DLD1 (cell line): ENCODE measurements at regions not wholly inside any gene's neighbourhood (a gene's known extent, or its start where the extent isn't known, plus 50 kb on each side); places are given as distances from the start of the nearest gene placed in this dataset.

Experiments
- in situ Hi-C: cut with HindIII; loops from 2 replicates; pipeline ENCODE4 v1.10.0; 2017; ENCODE audit warnings: low sequenced_read_pairs

DNA sequence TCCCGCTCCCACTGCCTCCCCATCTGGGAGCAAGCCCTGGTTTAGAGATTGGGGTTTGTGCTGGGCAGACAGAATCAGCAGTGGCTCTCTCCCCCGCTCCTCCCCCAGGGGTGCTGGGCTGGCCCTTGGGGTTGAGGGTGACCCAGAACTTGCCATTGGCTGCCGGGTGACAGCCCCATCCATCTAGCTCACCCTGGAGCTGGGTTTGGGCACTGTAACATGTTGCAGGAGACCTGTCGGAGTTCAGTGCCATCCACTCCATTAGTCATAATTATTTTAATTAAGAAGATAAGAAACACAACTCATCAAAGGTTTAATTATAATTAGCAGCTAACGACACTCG is 111.4 kb upstream of the OTOS start:
- in situ Hi-C loops: no loop called here

DNA sequence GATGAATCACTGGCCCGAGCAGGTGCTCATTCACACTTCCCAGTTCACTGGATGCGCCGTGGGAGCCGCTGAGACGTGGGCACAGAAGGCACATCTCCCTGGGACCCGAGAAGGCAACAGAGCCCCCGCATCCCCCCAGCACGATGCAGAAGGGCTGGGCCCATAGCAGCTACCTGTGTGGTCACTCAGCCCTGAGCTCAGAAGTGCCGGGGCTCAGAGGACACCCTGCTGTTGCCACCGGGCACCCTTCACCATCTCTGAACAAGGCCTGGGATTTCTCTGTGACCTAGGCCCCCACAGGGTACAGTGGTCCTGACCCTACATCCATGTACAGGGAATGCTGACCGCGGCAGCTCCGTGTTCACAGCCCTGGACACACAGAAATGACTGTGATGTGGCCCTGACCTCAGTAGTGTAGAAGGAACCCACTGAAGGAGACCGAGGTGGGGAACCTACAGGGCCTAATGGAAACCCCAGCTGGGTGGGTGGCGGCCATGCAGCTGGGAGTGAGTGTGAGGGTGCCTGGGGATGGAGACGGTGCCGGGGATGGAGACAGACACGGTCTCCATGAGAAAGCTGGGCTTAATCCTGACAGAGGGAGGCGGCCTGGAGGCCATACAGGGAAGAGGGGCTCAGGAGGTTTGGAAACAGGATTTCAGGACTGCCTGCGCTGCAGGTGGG is 111.9 kb upstream of the OTOS start:
- in situ Hi-C loops: no loop called here

DNA sequence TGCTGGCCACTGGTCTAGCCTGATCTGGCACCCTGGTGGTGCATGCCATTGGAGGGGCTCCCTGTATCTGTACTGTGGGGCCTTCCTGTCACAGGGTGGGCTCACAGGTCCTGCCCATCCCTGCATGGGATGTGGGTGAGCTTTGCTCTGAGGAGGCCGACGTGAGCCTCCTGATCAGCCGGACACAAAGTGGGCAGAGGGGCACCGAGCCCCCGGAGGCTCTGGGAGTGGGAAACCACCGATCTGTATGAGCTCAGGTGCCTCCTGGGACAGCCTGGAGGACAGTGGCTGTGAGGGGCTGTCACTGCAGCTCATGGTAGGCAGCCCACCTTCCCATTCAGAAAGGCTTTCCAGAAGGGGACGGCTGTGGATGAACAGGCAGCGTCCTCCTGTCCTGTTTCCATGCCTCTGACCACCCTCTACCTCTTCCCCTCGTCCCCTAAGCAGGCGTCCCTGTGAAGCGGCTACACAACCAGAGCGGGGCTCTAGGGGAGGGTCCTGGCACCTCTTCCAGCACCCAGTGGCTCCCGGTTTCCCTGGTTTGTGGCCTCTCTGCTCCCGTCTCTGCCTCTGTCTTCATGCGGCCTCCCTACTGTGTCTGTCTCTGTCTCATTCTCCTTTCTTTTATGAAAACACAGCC is 112.5 kb upstream of the OTOS start:
- in situ Hi-C loops: no loop called here

DNA sequence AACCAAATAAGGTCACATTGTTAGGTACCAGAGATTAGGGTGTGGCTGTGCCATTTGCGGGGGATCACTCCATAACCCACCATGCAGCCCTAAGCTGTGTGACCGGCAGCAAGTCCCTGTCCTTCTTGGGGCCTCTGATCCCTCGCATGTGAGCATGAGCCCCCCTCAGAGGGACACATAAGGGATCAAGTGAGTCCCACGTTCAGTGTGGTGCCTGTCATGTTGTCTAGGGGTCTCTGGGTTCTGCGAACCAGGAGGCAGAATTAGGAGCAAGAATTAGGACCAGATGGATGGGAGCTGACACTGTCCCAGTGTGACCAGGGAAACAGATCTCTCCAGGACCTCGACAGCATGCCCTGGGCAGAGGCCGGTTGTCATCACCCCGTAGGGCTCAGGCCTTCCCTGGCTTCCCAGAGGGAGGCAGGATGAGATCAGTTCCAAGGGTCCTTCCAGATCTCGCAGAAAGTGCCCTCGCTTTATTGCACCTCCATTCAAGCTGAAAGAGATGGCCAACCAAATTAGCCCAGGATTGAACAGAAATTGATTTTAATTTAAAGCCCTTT is 113.2 kb upstream of the OTOS start:
- in situ Hi-C loops: no loop called here

DNA sequence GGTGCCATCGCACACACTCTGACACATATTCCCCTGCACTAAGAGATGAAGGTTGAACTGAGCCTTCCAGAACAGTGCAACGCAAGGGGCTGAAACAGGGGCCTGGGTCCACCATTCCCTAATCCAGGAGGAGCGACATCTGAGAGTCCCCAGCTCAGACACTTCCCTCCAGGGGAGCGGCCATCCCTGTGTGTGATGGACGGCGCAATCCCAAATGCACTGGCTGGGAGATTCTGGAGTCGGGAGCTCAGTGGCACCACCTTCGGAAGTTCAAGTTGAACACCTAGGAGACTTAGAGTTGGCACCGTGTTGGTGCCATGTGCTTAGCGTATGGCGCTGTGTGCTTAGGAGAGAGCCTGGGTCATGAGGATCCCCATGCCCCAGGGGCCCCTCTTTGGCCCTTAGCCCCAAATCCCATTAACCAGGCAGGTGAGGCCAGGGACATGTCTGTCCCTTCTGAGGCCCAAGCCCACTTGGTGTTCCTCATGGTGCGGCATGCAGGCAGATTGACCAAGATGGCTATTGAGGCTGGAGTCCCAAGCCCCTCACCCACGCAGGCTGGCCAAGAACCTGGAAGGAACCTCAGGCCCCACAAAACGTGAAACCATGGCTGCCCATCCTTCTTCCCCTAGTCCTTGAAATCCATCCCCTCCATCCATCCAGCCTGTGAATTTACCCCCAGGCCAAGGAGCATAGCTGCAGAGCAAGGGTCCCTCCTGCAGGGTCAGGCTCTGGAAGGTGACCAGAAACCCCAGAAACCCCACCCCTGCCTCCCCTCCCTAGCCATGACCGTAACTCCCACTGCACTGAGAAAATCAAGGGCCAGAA is 114.1 kb upstream of the OTOS start:
- in situ Hi-C loops: no loop called here

DNA sequence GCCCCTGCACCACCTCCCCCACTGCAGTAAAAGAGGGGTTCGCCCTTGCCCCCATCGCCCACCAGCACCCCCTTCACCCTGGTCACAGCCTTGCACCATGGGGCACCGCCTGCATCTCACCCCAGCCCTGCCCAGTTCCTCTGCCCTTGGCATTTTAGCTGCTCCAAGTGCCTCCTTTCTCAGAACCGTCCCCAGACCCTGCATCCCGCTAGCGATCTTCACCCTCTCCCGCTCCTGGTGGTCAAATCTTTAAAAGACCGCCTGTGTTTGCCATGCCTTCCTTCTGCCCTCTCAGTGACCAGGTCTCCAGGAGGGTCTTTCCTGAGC is 114.7 kb upstream of the OTOS start:
- in situ Hi-C loops: no loop called here

DNA sequence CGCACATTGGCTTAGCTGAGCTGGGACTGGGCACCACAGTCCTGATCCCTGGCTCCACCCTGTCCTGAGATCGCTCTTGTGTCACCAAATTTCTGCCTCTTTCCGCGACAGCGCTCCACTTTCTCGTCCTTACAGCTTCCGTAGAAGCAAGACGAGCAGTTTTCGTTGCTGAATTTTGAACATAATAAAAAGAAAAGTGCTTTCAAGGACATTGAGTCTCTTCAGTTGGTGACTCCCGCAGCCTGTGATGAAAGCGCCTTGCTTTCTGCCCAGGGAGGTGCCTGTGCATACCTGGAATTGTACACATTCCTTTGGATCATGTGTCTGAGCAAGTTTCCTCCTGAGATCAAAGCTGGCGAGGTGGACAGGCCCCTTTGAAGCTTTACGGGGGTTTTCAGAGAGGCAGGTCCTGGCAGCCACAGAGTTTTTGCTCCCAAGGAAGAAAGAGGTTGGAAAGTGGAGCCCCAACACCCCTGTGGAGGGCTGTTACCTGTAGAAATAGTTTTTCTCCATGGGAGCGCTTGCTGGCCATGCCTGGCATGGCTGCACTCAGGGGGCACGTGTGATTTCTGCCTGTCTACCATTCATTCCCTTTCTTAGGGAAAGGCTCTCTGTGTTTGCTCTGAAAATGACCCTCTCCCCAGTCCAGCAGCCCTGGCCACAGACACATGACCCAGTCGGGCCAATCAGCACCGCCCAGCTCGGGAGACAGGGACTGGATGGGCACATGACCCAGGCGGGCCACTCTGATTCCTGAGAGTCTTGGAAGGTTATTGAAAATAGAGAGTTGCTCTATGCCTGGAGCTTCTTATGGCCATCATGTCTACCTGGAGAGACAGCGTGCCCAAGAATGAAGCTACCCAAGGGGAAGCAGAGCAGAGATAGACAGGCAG is 115.6 kb upstream of the OTOS start:
- in situ Hi-C loops: no loop called here

DNA sequence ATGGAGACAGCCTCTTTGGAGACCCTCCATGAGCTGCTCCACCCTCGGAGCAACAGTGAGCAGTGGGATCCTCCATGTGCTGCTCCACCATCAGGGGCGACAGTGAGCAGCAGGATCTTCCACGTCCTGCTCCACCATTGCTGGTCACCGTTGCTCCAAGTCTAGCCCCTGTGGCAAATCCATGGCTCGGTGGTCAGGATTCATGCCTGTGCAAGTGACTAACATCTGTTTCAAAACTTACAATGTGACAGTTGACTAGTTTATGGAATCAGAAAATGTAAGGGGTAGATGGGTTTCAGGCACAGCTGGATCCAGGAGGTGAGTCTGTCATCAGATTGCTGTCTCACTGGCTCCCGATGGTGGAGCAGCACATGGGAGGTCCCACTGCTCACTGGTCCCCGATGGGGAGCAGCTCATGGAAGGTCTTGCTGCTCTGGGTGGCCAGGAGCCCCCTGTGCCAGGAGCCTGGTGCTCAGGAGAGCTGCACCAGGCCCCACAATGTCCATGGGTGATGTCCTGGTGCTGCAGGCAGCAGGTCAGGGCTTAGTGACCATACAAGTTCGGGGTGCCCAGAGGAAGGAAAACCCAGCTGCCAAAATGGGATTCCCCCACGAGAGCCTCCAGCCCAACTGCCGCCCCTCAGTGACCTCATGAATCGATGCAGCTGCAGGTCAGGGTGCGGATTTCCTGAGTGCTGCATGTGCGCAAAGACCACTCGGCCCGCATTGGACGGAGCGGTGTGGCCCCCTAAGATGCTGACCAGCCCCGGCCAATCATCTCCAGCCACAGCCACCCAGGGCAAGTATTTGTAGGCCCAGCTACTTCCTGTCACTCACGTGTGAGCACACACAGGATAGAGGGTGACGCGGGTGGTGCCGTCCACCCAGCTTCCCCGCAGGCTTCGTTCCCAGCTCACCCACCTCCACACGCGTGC is 116.5 kb upstream of the OTOS start:
- in situ Hi-C loops: no loop called here

DNA sequence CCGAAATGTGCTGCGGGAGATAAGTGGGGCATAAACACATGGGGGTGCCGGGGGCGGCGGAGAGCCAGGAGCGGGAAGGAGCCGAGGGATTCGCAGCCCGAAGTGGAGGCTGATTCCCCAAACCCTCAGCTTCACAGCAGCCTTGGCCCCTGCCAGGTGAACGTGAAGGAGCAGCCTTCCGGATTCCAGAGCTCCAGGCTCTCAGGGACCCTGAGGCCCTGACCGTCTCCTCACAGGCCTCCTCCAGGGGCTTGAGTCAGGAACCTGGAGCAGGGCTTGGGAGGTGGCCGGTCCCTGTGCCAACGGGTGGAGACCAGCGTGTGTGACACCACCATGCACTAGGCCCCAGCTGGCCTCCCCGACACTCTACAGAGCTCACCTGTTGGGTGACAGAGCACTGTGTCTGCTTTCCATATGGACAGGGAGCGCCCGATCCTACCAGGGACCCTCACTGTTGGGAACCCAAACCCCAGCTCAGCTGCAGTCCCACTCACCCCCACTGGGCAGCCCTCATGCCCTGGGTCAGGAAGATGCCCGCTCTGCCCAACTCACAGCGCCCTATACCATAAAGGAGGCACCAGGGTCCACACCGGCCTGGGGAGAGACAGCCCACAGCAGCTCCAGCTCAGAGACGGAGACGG is 117.6 kb upstream of the OTOS start:
- in situ Hi-C loops: no loop called here

DNA sequence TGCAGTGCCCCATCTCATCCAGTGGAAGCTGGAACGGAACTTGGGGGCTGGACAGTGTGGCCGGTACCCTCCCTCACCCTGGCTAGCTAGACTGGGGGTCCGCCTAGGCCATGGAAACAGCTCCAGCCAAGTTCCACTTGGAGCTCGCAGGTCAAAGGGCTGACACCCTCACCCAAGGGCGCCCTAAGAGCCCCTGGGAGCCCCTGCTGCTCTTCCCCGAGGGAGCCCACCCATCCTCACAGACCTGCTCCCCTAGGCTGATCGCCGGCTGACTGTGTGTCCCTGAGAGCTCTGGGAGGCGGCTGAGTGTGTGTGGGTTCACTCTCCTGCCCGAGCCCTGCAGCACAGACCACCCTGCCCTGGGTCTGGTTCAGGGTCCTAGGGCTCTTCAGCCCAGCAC is 118.2 kb upstream of the OTOS start:
- in situ Hi-C loops: no loop called here

DNA sequence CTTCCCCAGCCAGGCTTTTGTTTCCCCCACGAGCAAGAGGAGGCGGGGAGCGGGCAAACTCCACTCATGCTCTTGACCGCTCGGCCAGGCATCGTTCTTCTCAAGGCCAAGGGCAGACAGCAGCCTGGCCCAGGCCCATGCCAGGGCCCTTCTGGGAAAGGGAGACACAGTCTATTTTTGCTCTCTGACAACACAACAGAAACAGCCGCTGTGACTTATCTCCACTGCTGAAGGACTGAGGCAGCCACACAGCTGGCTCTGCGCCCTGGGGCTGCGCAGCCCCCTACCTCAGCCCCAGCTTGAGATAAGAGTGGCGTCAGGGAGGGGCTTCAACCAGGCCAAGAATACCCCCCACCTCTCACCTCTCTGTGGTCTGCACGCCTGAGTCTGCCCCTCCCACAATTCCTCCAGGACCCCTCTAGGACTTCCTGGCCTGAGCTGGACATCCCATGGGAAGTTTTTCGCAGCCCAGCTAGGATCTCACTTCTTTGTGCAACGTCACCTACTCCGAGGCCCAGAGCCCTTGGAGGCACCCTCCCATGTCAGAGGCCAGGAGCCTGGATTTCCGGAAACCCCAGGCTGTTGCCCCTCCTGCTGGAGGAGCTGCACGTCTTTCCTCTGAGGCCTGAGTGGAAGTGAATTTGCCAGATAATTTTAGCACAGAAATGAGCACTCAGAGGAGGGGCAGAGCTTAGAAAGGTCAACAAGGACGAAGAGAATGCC is 118.9 kb upstream of the OTOS start:
- in situ Hi-C loops: no loop called here

DNA sequence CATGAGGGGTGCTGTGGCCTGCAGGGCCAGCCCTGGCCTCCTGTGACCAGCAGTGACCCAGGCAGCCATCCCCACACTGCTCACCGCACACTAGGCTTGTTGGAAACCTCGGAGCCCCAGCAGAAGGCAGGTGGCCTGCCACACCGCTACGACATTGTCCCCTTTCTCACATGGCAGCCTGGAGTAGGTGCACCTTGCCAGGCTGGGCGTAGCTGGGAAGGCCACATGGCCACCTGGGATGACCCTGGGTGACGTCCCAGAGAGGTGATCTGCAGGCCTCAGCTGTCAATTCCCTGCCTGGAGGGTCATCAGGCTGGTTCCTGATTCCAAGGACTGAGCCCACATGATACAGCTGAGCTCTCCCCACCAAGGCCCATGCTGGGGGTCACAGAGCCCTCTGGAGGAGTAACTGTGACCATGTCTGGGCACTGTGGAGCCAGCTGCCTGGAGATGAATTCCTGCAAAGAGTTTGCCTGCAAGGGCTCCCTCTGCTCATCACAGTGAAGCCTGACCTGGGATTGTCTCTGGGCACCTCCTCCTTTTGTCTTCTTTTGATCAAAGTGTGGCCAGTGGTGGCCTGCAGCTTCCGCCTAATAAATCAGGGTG is 119.6 kb upstream of the OTOS start:
- in situ Hi-C loops: loop anchor here (5.0 kb wide), 1 partner anchor 38 kb away; no protein-coding TSS in a partner anchor

DNA sequence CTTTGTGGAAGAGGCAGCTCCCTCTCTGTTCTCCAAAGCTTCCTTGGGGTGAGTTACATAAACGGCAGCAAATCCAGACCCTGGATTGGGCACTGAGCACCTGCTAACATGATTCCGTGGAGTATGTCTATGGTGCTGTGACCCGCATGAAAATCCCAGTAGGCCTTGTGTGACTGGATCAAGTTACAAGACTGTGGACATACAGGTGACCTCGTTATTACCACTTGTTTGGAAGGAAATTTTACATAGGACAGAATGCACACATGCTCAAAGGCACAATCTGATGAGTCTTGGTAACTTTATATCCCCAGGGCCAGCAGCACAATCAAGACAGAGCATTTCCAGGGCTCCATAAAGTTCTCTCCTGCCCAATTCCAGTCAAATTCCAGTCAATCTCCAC is 120.2 kb upstream of the OTOS start:
- in situ Hi-C loops: loop anchor here (5.0 kb wide), 1 partner anchor 38 kb away; no protein-coding TSS in a partner anchor

DNA sequence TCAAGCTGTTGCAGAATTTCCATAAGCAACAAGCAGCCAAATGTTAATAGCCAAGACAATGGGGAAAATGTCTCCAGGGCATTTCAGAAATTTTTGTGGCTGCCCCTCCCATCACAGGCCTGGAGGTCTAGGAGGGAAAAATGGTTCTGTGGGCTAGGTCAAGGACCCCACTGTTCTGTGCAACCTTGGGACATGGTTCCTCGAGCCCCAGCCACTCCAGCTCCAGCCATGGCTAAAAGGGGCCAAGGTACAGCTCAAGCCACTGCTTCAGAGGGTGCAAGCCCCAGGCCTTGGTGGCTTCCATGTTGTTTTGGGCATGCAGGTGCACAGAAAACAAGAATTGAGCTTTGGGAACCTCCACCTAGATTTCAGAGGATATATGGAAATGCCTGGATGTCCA is 122.1 kb upstream of the OTOS start:
- in situ Hi-C loops: loop anchor here (5.0 kb wide), 1 partner anchor 40 kb away; no protein-coding TSS in a partner anchor

DNA sequence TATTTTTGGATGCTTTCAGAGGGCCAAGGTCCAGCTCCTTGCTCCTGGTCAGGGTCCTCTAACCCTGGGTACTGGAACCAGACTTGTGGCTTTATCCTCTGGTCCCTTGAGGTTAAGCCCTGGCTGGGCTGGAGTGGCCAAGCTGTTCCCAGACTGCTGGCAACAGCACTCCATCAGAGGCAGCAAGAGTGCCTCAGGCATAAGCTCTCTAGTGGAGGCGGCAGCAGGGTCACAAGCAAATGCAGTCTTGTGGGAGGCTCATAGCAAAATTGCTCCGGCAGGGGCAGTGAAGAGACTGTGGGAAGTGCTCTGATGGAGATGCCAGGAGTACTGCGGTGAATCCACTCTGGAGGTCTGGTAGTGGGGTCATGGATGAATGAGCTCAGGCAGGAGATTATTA is 128.9 kb upstream of the OTOS start:
- in situ Hi-C loops: no loop called here

DNA sequence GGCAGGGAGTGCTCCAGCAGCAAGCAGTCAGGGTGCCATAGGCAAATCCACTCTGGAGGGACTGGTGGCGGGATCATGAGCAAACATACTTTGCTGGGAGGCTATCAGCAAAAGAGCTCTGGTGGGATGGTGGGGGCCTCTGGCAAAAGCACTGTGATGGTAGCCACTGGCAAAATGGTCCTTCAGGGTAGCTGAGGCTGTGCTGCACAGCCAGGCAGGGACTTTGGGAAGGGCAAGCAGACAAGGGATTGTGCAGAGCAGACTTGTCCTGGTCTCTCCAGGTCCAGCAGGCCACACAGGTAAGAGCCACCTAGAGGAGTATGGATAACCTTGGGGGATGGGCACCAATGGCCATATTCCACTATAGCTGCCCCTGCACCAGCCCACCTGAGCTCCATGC is 129.4 kb upstream of the OTOS start:
- in situ Hi-C loops: no loop called here

DNA sequence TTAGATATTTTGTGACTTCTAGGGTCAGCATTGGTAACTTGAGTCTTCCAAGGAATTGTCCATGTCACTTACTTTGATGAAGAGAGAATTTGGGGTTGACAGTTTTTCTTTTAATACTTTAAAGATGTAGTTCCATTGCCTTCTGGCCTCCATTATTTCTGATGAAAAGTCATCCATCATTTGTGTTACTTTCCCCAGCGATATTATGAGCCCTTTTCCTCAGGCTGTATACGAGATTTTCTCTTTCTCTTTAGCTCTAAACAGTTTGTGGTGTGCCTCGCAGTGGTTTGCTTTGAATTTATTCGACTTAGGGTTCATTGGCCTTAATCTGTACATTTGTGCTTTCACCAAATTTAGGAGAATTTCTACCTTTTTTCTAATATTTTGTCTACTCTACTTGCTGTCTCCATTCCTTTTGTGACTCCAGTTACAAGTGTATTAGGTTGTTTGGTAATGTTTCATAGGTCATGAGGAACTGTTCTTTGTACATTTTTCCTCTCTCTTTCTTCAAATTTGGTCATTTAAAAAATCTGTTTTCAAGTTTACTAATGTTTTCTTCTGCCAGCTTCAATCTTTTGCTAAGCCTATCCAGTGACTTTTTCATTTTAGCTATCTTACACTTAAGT is 131.4 kb upstream of the OTOS start:
- in situ Hi-C loops: no loop called here

DNA sequence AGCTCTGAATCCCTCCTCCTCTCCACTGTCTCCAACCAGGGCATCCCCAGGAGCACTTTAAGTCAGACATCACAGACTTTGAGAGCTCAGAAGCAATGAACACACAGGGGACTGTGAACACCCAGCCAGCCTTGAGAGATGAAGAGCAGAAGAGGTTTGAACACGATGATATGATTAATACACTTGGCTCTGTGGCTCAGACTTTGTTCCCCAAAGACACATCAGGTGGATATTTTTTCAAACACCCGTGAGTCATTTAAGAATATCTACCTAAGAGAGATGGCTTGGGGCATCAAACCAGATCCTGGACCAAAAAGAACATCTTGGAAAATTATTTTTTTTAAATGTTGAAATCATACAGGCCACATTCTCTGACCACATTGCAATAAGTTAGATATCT is 134.9 kb upstream of the OTOS start:
- in situ Hi-C loops: no loop called here
